SK-N-SH treated with all-trans-retinoic acid at 6 μM for 48 hours (cell line): ENCODE measurements at regions not wholly inside any gene's neighbourhood (a gene's known extent, or its start where the extent isn't known, plus 50 kb on each side); places are given as distances from the start of the nearest gene placed in this dataset.

Source experiments
- ARNTL ChIP-seq: fragments of 450-650 bp; formaldehyde crosslinking; IDR thresholded peaks from 2 replicates; pipeline ENCODE4 v1.5.0; 2020; ENCODE audit warnings: low read depth, mild to moderate bottlenecking, moderate library complexity, borderline replicate concordance
- ESRRG ChIP-seq: fragments of 250-450 bp; sonication (Bioruptor Pico); IDR thresholded peaks from 2 replicates; pipeline ENCODE4 v1.6.1; 2021; ENCODE audit warnings: mild to moderate bottlenecking
- ISL1 ChIP-seq: fragments of 250-450 bp; sonication (Bioruptor Pico); IDR thresholded peaks from 2 replicates; pipeline ENCODE4 v2.1.2; 2022; ENCODE audit warnings: mild to moderate bottlenecking, moderate library complexity
- ZFP30 ChIP-seq: fragments of 450-650 bp; formaldehyde crosslinking; IDR thresholded peaks from 2 replicates; pipeline ENCODE4 v1.5.0; 2022; ENCODE audit warnings: mild to moderate bottlenecking, moderate library complexity
- ZNF70 ChIP-seq: fragments of 450-650 bp; formaldehyde crosslinking; IDR thresholded peaks from 2 replicates; pipeline ENCODE4 v1.5.0; 2020; ENCODE audit warnings: mild to moderate bottlenecking, moderate library complexity
- ZNF8 ChIP-seq: fragments of 450-650 bp; formaldehyde crosslinking; IDR thresholded peaks from 2 replicates; pipeline ENCODE4 v1.5.0; 2020; ENCODE audit warnings: mild to moderate bottlenecking, moderate library complexity
- TF ChIP-seq, protein P1 (sequence below): fragments of 250-450 bp; sonication (Bioruptor Pico); IDR thresholded peaks from 2 replicates; pipeline ENCODE4 v1.8.0; 2020; ENCODE audit warnings: mild to moderate bottlenecking, moderate library complexity, borderline replicate concordance
- TF ChIP-seq, protein P2 (sequence below): fragments of 250-450 bp; sonication (Bioruptor Pico); IDR thresholded peaks from 2 replicates; pipeline ENCODE4 v1.8.0; 2021; ENCODE audit warnings: low read depth, mild to moderate bottlenecking, moderate library complexity, borderline replicate concordance

DNA sequence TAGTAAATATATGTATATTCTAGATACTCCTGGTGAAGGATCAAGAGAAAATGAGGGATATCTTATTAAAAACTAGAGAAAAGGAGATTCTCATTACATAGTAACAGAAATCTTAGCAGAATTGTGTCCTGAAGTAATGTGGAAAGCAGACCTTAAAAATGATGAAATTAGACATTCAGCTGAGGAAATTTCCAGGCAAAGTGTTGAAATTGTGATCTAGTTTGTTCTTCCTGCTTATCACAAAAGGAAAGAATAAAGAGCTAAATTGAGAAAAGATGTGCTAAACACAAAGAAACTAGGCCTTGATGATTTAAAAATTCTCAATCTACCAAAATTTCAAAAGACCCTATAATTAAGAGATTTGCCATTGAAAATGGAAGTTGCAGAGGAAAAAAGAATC is 362.6 kb upstream of the PLSCR5 start:
- TF ChIP-seq, protein P1, sequence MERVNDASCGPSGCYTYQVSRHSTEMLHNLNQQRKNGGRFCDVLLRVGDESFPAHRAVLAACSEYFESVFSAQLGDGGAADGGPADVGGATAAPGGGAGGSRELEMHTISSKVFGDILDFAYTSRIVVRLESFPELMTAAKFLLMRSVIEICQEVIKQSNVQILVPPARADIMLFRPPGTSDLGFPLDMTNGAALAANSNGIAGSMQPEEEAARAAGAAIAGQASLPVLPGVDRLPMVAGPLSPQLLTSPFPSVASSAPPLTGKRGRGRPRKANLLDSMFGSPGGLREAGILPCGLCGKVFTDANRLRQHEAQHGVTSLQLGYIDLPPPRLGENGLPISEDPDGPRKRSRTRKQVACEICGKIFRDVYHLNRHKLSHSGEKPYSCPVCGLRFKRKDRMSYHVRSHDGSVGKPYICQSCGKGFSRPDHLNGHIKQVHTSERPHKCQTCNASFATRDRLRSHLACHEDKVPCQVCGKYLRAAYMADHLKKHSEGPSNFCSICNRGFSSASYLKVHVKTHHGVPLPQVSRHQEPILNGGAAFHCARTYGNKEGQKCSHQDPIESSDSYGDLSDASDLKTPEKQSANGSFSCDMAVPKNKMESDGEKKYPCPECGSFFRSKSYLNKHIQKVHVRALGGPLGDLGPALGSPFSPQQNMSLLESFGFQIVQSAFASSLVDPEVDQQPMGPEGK (CRISPR knock-in tag): no peak
- no peak for TF ChIP-seq ZNF8 (CRISPR knock-in tag)
- no peak for TF ChIP-seq ISL1 (CRISPR knock-in tag)
- no peak for TF ChIP-seq ZNF70 (CRISPR knock-in tag)
- TF ChIP-seq ARNTL (CRISPR knock-in tag): no peak
- TF ChIP-seq, protein P2, sequence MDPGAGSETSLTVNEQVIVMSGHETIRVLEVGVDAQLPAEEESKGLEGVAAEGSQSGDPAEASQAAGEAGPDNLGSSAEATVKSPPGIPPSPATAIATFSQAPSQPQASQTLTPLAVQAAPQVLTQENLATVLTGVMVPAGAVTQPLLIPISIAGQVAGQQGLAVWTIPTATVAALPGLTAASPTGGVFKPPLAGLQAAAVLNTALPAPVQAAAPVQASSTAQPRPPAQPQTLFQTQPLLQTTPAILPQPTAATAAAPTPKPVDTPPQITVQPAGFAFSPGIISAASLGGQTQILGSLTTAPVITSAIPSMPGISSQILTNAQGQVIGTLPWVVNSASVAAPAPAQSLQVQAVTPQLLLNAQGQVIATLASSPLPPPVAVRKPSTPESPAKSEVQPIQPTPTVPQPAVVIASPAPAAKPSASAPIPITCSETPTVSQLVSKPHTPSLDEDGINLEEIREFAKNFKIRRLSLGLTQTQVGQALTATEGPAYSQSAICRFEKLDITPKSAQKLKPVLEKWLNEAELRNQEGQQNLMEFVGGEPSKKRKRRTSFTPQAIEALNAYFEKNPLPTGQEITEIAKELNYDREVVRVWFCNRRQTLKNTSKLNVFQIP (CRISPR knock-in tag): no peak
- no peak for TF ChIP-seq ZFP30 (CRISPR knock-in tag)
- TF ChIP-seq ESRRG (CRISPR knock-in tag): no peak
